ENCODE measurements at regions not wholly inside any gene's neighbourhood (a gene's known extent, or its start where the extent isn't known, plus 50 kb on each side); places are given as distances from the start of the nearest gene placed in this dataset.

DNA sequence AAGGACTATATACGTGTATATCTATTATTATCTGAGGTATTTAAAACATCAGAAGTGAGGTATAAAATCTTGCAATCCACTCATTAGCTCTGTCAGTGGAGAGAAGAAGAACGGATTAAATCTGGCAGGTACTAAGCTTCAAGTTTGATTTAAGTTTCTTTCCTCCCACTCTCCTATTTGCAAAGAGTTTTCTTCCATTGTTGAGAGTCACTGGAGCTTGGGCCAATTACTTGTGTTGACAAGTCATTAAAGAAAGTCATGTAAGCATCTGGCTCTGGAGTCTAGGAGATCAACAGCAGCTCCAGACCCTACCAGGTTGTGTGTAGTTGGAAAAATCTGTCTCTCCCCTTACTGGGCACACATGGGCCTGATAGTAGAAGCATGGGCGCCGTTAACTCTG, 476.8 kb upstream of the SMARCA2 start:
- no peaks in the 10 kb centered on the region for H3K36me3 ChIP-seq (ENCODE audit: control insufficient read depth in 1 of 2, insufficient read depth in 2 of 2, low read length in 2 of 2)
- no peak overlapping the region for H3K4me3 ChIP-seq (replicated peaks in 1 of 2; ENCODE audit: low read depth in 1 of 2, low read length in 2 of 2)
- no peaks in the 10 kb centered on the region for H3K79me2 ChIP-seq (ENCODE audit: insufficient read depth, low read length)
- ATAC-seq (no peak), DNase-seq (ENCODE audit: low read depth, low spot score) (no peak)
- POLR2A ChIA-PET: no interaction called here
- RAD21 ChIA-PET (ENCODE audit: low non-redundant PET in 1 of 2, low total read pairs in 2 of 2, uncharacterized antibody in 2 of 2, unreplicated experiment in 2 of 2): no interaction called here
- no peak overlapping the region for H3K27ac ChIP-seq (ENCODE audit: low read depth, low read length)
- H3K9ac ChIP-seq (ENCODE audit: low read length): no peak overlapping the region
- CTCF ChIA-PET: no interaction called here
- TF ChIP-seq CBX3 (IDR thresholded peaks at IDR 0.05; ENCODE audit: low read depth): no peak
- TF ChIP-seq POLR2A (IDR thresholded peaks at IDR 0.05; ENCODE audit: borderline replicate concordance, extremely low read depth, insufficient read depth, insufficient read length): no peak
- no peak for TF ChIP-seq EZH2phosphoT487 (IDR thresholded peaks at IDR 0.05; ENCODE audit: borderline replicate concordance)
- TF ChIP-seq ZNF274 (IDR thresholded peaks at IDR 0.05; ENCODE audit: low read depth, low read length): no peak
- TF ChIP-seq SIN3A (IDR thresholded peaks at IDR 0.05; ENCODE audit: low read depth): no peak
- TF ChIP-seq, protein P1, sequence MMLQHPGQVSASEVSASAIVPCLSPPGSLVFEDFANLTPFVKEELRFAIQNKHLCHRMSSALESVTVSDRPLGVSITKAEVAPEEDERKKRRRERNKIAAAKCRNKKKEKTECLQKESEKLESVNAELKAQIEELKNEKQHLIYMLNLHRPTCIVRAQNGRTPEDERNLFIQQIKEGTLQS (IDR thresholded peaks at IDR 0.05): no peak
- no peak for TF ChIP-seq JUND (IDR thresholded peaks at IDR 0.05)
- TF ChIP-seq, protein P2, sequence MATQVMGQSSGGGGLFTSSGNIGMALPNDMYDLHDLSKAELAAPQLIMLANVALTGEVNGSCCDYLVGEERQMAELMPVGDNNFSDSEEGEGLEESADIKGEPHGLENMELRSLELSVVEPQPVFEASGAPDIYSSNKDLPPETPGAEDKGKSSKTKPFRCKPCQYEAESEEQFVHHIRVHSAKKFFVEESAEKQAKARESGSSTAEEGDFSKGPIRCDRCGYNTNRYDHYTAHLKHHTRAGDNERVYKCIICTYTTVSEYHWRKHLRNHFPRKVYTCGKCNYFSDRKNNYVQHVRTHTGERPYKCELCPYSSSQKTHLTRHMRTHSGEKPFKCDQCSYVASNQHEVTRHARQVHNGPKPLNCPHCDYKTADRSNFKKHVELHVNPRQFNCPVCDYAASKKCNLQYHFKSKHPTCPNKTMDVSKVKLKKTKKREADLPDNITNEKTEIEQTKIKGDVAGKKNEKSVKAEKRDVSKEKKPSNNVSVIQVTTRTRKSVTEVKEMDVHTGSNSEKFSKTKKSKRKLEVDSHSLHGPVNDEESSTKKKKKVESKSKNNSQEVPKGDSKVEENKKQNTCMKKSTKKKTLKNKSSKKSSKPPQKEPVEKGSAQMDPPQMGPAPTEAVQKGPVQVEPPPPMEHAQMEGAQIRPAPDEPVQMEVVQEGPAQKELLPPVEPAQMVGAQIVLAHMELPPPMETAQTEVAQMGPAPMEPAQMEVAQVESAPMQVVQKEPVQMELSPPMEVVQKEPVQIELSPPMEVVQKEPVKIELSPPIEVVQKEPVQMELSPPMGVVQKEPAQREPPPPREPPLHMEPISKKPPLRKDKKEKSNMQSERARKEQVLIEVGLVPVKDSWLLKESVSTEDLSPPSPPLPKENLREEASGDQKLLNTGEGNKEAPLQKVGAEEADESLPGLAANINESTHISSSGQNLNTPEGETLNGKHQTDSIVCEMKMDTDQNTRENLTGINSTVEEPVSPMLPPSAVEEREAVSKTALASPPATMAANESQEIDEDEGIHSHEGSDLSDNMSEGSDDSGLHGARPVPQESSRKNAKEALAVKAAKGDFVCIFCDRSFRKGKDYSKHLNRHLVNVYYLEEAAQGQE (IDR thresholded peaks at IDR 0.05; ENCODE audit: low read depth): no peak
- TF ChIP-seq, protein P3, sequence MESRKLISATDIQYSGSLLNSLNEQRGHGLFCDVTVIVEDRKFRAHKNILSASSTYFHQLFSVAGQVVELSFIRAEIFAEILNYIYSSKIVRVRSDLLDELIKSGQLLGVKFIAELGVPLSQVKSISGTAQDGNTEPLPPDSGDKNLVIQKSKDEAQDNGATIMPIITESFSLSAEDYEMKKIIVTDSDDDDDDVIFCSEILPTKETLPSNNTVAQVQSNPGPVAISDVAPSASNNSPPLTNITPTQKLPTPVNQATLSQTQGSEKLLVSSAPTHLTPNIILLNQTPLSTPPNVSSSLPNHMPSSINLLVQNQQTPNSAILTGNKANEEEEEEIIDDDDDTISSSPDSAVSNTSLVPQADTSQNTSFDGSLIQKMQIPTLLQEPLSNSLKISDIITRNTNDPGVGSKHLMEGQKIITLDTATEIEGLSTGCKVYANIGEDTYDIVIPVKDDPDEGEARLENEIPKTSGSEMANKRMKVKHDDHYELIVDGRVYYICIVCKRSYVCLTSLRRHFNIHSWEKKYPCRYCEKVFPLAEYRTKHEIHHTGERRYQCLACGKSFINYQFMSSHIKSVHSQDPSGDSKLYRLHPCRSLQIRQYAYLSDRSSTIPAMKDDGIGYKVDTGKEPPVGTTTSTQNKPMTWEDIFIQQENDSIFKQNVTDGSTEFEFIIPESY (IDR thresholded peaks at IDR 0.05; ENCODE audit: extremely low read depth, insufficient replicate concordance, low read length): no peak
- TF ChIP-seq ELF1 (IDR thresholded peaks at IDR 0.05; ENCODE audit: borderline replicate concordance, low read depth): no peak
- no TSS peak for BruUV-seq (replicated peaks)
- no peak overlapping the region for H3K4me2 ChIP-seq (ENCODE audit: low read length)
- no peaks in the 10 kb centered on the region for H3K9me2 ChIP-seq (ENCODE audit: insufficient read depth)
- intact Hi-C loops (cut with micrococcal nuclease): no loop called here
- H3K9me3 ChIP-seq (ENCODE audit: control insufficient read depth in 1 of 2, insufficient read depth in 1 of 2, low read depth in 1 of 2, low read length in 2 of 2): peaks cover 0 to 5% of the 10 kb centered on the region in 2 experiments; a peak in 1 of 4 replicates
- no peaks in the 10 kb centered on the region for H3K27me3 ChIP-seq (ENCODE audit: insufficient read depth, low read length)
- no peak overlapping the region for H2AFZ ChIP-seq (ENCODE audit: low read depth, low read length, poor library complexity, severe bottlenecking)
- H3K4me1 ChIP-seq (ENCODE audit: control insufficient read depth in 1 of 2, insufficient read depth in 2 of 2, low read length in 2 of 2): no peaks in the 10 kb centered on the region
- H4K20me1 ChIP-seq (ENCODE audit: insufficient read depth): no peaks in the 10 kb centered on the region

All from HCT116 (cell line).